A549 (cell line): ENCODE measurements at regions not wholly inside any gene's neighbourhood (a gene's known extent, or its start where the extent isn't known, plus 50 kb on each side); places are given as distances from the start of the nearest gene placed in this dataset.

Source experiments
- ATAC-seq, 2 experiments: fragments of 200-7000 bp in 1 of 2; fragments of >200 bp in 1 of 2; cut with Nextera tagmentation in 1 of 2; cut with Tn5 transposase in 1 of 2; 3 replicates each; pipeline versions ENCODE4 v1.8.0 to v1.9.1; 2018 to 2020; ENCODE audit warnings: mild to moderate bottlenecking in 1 of 2, moderate library complexity in 1 of 2
- CTCF ChIA-PET: fragments of 300-600 bp; sonication (Branson Sonifier 250); formaldehyde crosslinking; extraction: SDS; loops from one replicate; lab custom pipeline; 2021; ENCODE audit warnings: antibody characterized with exemption, inconsistent platforms; lab: Yijun Ruan, JAX
- POLR2A ChIA-PET: fragments of 350-600 bp; formaldehyde crosslinking; extraction: SDS; loops from one replicate; lab custom pipeline; 2021; ENCODE audit warnings: antibody characterized with exemption, inconsistent platforms; lab: Yijun Ruan, JAX
- DNase-seq, 2 experiments: peaks; one replicate each; pipeline versions ENCODE4 v3.0.0 to v3.0.0-alpha.2; 2011 to 2016; ENCODE audit warnings: low read depth in 1 of 2, low spot score in 1 of 2
- FAIRE-seq: peaks from 2 replicates; lab custom pipeline; 2011; peaks lifted over from hg19 to GRCh38; lab: Jason Lieb, UNC
- H3K27ac ChIP-seq, 2 experiments: fragments of >200 bp; sonication (Bioruptor Twin); formaldehyde crosslinking; 3 replicates each; pipeline ENCODE4 v1.5.1; 2016 to 2017
- H3K4me1 ChIP-seq: fragments of >200 bp; sonication (Bioruptor Twin); formaldehyde crosslinking; 3 replicates; pipeline ENCODE4 v1.6.1; 2016
- H3K4me2 ChIP-seq: fragments of >200 bp; sonication (Bioruptor Twin); formaldehyde crosslinking; 3 replicates; pipeline ENCODE4 v1.6.1; 2016
- H3K4me3 ChIP-seq: fragments of >200 bp; sonication (Bioruptor Twin); formaldehyde crosslinking; 3 replicates; pipeline ENCODE4 v1.5.1; 2016
- H3K9me3 ChIP-seq: fragments of >200 bp; sonication (Bioruptor Twin); formaldehyde crosslinking; 3 replicates; pipeline ENCODE4 v1.6.1; 2016
- CBX8 ChIP-seq: fragments of 200-600 bp; sonication (generic); IDR thresholded peaks from 2 replicates; pipeline ENCODE4 v1.6.1; 2016
- CHD2 ChIP-seq: fragments of 150-350 bp; IDR thresholded peaks from 2 replicates; pipeline ENCODE4 v1.6.1; 2014; ENCODE audit warnings: low read length; ENCODE audit not compliant: partially characterized antibody
- EHMT2 ChIP-seq: fragments of 200-600 bp; sonication (generic); IDR thresholded peaks from 2 replicates; pipeline ENCODE4 v1.6.1; 2016; ENCODE audit warnings: antibody characterized with exemption, low read depth, mild to moderate bottlenecking, moderate library complexity
- FOSB ChIP-seq: fragments of 250-450 bp; sonication (Bioruptor Pico); IDR thresholded peaks from 2 replicates; pipeline ENCODE4 v1.5.0; 2020; ENCODE audit warnings: mild to moderate bottlenecking, moderate library complexity
- HOXB13 ChIP-seq: fragments of 250-450 bp; sonication (Bioruptor Pico); IDR thresholded peaks from 2 replicates; pipeline ENCODE4 v1.5.0; 2020; ENCODE audit warnings: low read depth, mild to moderate bottlenecking, moderate library complexity
- JUN ChIP-seq, 2 experiments: fragments of >200 bp; sonication (Bioruptor Twin); formaldehyde crosslinking; IDR thresholded peaks; 2 replicates in 1 of 2; 3 replicates in 1 of 2; pipeline ENCODE4 v1.6.1; 2016 to 2017
- MAZ ChIP-seq: fragments of 150-350 bp; IDR thresholded peaks from 2 replicates; pipeline ENCODE4 v1.6.1; 2014; ENCODE audit warnings: antibody characterized with exemption, low read depth, low read length, borderline replicate concordance
- MYC ChIP-seq: IDR thresholded peaks from 2 replicates; pipeline ENCODE4 v1.6.1; 2012; ENCODE audit warnings: mild to moderate bottlenecking, inconsistent platforms, low read length, improper control_type of control experiment, borderline replicate concordance
- POLR2AphosphoS2 ChIP-seq: conservative IDR thresholded peaks from 2 replicates; pipeline ENCODE4 v1.6.1; 2012; ENCODE audit warnings: low read length, improper control_type of control experiment, inconsistent platforms
- RAD21 ChIP-seq, 2 experiments: fragments of >200 bp in 1 of 2; sonication (Bioruptor Twin) in 1 of 2; formaldehyde crosslinking in 1 of 2; IDR thresholded peaks in 1 of 2; conservative IDR thresholded peaks in 1 of 2; 2 replicates in 1 of 2; 3 replicates in 1 of 2; pipeline ENCODE4 v1.6.1; 2012 to 2018; ENCODE audit warnings: inconsistent platforms in 1 of 2
- RARB ChIP-seq: fragments of 250-450 bp; sonication (Bioruptor Pico); IDR thresholded peaks from 2 replicates; pipeline ENCODE4 v1.8.0; 2021; ENCODE audit warnings: mild to moderate bottlenecking, moderate library complexity
- RNF2 ChIP-seq: fragments of 200-600 bp; sonication (generic); IDR thresholded peaks from 2 replicates; pipeline ENCODE4 v1.6.1; 2016; ENCODE audit warnings: low read depth, mild to moderate bottlenecking, antibody characterized with exemption, moderate library complexity, borderline replicate concordance
- SMC3 ChIP-seq: fragments of >200 bp; sonication (Bioruptor Twin); formaldehyde crosslinking; IDR thresholded peaks from 3 replicates; pipeline ENCODE4 v1.6.1; 2018; ENCODE audit warnings: inconsistent platforms
- ZC3H11A ChIP-seq: fragments of 450-650 bp; IDR thresholded peaks from 2 replicates; pipeline ENCODE4 v1.6.1; 2014; ENCODE audit warnings: antibody characterized with exemption, mild to moderate bottlenecking
- ZSCAN20 ChIP-seq: fragments of 250-450 bp; sonication (Bioruptor Pico); IDR thresholded peaks from 2 replicates; pipeline ENCODE4 v1.8.0; 2022; ENCODE audit warnings: mild to moderate bottlenecking, moderate library complexity
- WGBS: methylation state at CpG from one replicate; pipeline ENCODE4 v1.1.6; 2017; ENCODE audit errors: missing lambda C conversion rate; 5-methylcytosine and 5-hydroxymethylcytosine counted together
- TF ChIP-seq, protein P1 (sequence below): fragments of 450-650 bp; IDR thresholded peaks from 2 replicates; pipeline ENCODE4 v1.6.1; 2014; ENCODE audit warnings: antibody characterized with exemption
- TF ChIP-seq, protein P2 (sequence below): IDR thresholded peaks from 2 replicates; pipeline ENCODE4 v1.6.1; 2012; ENCODE audit warnings: low read depth, borderline replicate concordance
- TF ChIP-seq, protein P3 (sequence below): fragments of 200-600 bp; sonication (generic); IDR thresholded peaks from 2 replicates; pipeline ENCODE4 v1.6.1; 2016; ENCODE audit warnings: antibody characterized with exemption, mild to moderate bottlenecking, moderate library complexity
- TF ChIP-seq, protein P4 (sequence below): fragments of 250-450 bp; sonication (Bioruptor Pico); IDR thresholded peaks from 2 replicates; pipeline ENCODE4 v1.5.0; 2020; ENCODE audit warnings: low read depth, mild to moderate bottlenecking, moderate library complexity

DNA sequence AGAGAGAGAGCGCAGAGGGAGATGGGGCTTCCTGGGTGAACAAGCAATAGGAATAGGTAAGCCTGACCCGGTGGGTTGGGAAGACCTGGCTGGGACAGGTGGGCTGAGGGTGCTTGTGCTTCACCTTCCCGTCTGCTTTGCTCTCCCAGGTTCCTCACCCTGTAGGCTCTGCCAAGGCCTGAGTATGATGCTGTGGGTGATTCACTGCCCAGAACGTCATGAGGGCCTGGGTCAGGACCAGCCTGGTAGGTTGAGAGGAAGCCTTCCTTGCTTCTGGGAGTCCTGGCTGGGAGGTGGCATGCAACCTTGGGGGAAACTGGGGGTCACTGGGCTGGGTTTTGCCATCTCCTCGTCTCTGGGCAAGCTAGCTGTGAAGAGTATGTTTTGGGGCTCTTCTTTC lies 220.2 kb upstream of the APCDD1 start:
- H3K9me3 ChIP-seq: no peaks in the 10 kb centered on the region
- H3K27ac ChIP-seq: no peak overlapping the region
- no peak overlapping the region for H3K4me2 ChIP-seq
- WGBS: 38% methylated on average over 4 of the region's 5 CpGs
- no peak for FAIRE-seq
- ChIA-PET POLR2A (no interaction called here), CTCF (no interaction called here)
- ATAC-seq: no peak
- H3K4me3 ChIP-seq: no peak overlapping the region
- TF ChIP-seq MAZ: no peak
- no peak for DNase-seq
- H3K4me1 ChIP-seq: no peaks in the 10 kb centered on the region

DNA sequence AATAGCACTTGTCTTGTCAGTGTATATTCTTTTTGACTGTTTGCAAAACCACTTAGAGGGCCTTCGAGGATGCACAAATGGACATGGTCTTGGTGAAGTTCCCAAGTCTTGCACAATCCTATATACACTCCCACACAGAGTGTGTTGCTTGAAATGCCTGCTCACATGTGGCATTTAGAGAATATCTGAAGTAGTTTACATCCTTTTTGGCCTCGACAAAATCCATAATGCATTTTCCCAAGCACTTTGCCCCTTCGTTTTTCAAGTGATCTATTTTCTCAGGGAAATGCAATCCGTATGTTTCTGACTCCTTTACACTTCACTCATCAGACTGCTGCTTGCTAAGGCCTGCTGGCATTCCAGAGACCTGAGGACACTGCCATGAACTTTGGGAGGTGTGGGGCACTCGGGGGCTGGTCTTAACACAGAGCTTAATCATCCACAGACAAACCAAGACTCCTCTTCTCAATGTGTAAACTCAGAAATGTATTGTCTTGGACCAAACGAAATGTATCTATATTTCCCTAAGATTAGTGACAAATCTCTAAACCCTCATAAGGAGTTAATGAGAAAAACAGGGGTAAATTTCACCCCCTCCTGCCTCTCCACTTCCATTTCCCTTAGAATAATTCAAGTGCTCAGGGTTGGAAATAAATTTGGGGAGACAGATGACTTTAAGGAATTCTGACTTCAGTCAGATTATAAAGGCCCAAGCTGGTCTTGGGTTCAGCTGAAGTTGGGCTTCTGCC lies 219.3 kb upstream of the APCDD1 start:
- CTCF ChIA-PET: no interaction called here
- no peak overlapping the region for H3K4me3 ChIP-seq
- H3K27ac ChIP-seq: no peak overlapping the region
- DNase-seq: no peak
- no peak for ATAC-seq
- POLR2A ChIA-PET: no interaction called here
- no peaks in the 10 kb centered on the region for H3K4me1 ChIP-seq
- FAIRE-seq: no peak
- H3K4me2 ChIP-seq: no peak overlapping the region
- TF ChIP-seq JUN (IDR thresholded peaks at IDR 0.05) (no peak), EHMT2 (no peak), SMC3 (no peak), RNF2 (no peak), RARB (CRISPR knock-in tag) (no peak), FOSB (CRISPR knock-in tag) (no peak), CBX8 (no peak), MYC (no peak), CHD2 (no peak), HOXB13 (CRISPR knock-in tag) (no peak), POLR2AphosphoS2 (no peak), RAD21 (conservative IDR thresholded peaks at IDR 0.05 in 1 of 2, IDR thresholded peaks at IDR 0.05 in 1 of 2) (no peak), ZSCAN20 (CRISPR knock-in tag) (no peak), ZC3H11A (no peak)
- TF ChIP-seq, protein P1, sequence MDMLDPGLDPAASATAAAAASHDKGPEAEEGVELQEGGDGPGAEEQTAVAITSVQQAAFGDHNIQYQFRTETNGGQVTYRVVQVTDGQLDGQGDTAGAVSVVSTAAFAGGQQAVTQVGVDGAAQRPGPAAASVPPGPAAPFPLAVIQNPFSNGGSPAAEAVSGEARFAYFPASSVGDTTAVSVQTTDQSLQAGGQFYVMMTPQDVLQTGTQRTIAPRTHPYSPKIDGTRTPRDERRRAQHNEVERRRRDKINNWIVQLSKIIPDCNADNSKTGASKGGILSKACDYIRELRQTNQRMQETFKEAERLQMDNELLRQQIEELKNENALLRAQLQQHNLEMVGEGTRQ: no peak
- TF ChIP-seq, protein P2, sequence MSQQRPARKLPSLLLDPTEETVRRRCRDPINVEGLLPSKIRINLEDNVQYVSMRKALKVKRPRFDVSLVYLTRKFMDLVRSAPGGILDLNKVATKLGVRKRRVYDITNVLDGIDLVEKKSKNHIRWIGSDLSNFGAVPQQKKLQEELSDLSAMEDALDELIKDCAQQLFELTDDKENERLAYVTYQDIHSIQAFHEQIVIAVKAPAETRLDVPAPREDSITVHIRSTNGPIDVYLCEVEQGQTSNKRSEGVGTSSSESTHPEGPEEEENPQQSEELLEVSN: no peak
- TF ChIP-seq, protein P3, sequence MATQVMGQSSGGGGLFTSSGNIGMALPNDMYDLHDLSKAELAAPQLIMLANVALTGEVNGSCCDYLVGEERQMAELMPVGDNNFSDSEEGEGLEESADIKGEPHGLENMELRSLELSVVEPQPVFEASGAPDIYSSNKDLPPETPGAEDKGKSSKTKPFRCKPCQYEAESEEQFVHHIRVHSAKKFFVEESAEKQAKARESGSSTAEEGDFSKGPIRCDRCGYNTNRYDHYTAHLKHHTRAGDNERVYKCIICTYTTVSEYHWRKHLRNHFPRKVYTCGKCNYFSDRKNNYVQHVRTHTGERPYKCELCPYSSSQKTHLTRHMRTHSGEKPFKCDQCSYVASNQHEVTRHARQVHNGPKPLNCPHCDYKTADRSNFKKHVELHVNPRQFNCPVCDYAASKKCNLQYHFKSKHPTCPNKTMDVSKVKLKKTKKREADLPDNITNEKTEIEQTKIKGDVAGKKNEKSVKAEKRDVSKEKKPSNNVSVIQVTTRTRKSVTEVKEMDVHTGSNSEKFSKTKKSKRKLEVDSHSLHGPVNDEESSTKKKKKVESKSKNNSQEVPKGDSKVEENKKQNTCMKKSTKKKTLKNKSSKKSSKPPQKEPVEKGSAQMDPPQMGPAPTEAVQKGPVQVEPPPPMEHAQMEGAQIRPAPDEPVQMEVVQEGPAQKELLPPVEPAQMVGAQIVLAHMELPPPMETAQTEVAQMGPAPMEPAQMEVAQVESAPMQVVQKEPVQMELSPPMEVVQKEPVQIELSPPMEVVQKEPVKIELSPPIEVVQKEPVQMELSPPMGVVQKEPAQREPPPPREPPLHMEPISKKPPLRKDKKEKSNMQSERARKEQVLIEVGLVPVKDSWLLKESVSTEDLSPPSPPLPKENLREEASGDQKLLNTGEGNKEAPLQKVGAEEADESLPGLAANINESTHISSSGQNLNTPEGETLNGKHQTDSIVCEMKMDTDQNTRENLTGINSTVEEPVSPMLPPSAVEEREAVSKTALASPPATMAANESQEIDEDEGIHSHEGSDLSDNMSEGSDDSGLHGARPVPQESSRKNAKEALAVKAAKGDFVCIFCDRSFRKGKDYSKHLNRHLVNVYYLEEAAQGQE: no peak
- TF ChIP-seq, protein P4, sequence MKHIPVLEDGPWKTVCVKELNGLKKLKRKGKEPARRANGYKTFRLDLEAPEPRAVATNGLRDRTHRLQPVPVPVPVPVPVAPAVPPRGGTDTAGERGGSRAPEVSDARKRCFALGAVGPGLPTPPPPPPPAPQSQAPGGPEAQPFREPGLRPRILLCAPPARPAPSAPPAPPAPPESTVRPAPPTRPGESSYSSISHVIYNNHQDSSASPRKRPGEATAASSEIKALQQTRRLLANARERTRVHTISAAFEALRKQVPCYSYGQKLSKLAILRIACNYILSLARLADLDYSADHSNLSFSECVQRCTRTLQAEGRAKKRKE (CRISPR knock-in tag): no peak
- WGBS: 18% methylated on average over 6 of the region's 6 CpGs
- H3K9me3 ChIP-seq: no peaks in the 10 kb centered on the region
